HG02973 (cell line): ENCODE measurements at regions not wholly inside any gene's neighbourhood (a gene's known extent, or its start where the extent isn't known, plus 50 kb on each side); places are given as distances from the start of the nearest gene placed in this dataset.
A peak's percentile ranks its signal among the peaks of the same experiment; 100 is the strongest.
"Not testable (repeated sequence)": the region's sequence is repeated elsewhere in the genome, so short reads cannot be mapped to it uniquely, and the experiment has no call there.

Source experiments
- ATAC-seq: cut with Tn5 transposase; IDR thresholded peaks from one replicate; pipeline ENCODE4 v1.9.1; 2021; ENCODE audit warnings: moderate library complexity; ENCODE audit not compliant: unreplicated experiment

DNA sequence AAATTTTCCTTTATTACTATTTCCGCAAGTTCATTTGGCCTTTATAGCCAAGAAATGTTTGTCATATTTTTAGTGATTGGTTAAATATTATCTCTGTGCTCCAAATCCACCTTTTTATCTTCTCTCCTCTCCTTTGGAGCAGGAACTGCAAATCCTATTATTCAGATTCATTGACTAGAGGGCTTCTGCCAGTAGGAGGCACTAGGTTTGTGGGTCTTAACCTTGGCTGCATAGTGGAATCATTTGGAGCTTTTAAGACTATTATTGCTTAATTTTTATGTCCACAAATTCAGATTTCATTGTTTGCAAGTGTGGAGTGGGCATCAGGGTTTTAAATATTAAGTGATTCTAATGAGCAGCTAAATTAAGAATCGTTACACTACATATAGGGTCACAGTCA, 75.3 kb upstream of the SYT10 start:
- no peak for ATAC-seq

GRCh38 chr12:33519566-33519965, 79.9 kb upstream of the SYT10 start:
- ATAC-seq = no peak

DNA sequence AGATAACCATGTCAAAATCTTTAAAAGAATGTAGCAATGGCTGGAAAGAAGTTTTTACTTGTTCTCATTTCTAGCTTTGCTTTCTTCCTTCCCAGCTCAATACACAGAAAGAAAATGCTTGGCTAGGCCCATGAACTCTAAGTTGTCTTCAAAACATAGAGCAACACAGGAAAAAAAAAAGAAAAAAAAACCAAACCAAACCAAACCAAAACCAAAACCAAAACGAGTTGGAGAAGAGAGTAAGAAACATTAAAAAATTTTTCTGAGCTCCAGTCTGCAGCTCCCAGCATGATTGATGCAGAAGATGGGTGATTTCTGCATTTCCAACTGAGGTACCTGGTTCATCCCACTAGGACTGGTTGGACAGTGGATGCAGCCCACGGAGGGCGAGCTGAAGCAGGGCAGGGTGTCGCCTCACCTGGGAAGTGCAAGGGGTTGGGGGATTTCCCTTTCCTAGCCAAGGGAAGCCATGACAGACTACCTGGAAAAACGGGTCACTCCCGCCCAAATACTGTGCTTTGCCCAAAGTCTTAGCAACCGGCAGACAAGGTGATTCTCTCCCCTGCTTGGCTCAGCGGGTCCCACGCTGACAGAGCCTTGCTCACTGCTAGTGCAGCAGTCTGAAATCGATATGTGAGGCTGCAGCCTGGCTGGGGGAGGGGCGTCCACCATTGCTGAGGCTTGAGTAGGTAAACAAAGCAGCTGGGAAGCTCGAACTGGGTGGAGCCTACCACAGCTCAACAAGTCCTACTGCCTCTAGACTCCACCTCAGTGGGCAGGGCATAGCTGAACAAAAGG, 81.1 kb upstream of the SYT10 start:
- ATAC-seq = not testable (repeated sequence)

DNA sequence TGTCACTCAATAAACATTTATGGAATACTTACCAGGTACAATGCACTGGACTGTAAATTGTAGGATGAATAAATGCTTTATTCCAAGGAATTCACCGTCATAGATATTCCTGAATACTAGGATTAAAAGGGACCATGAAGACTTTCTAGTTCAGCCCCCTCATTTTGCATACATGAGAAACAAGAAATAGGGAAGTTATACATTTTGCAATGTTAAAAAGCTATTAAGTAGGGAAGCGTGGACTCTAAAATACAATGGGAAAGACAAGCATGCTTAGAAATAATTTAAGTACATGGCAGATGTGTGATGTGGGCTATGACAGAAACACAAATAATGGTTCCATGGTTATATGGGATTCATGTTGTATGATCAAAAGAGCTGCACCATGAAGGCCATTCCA, 89.4 kb upstream of the SYT10 start:
- no peak for ATAC-seq

DNA sequence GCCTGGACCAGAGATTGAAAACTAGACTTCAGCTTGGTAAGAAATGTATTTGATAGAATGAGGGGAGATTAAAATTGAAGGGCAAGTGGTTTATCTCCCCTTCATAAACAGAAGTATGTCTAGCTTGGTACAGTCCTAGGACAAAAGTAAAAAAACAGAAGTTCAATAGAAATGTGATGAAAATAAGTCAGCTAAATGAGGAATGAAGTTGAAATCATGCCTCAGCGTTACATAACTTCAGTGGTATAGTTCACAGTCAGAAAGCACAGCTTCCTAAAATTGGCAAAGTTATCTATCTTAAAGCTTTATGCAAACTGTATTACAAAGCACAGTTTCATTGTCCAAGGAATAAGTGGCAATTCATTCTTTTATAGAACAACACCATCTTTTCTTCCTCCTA, 90.2 kb upstream of the SYT10 start:
- no peak for ATAC-seq

DNA sequence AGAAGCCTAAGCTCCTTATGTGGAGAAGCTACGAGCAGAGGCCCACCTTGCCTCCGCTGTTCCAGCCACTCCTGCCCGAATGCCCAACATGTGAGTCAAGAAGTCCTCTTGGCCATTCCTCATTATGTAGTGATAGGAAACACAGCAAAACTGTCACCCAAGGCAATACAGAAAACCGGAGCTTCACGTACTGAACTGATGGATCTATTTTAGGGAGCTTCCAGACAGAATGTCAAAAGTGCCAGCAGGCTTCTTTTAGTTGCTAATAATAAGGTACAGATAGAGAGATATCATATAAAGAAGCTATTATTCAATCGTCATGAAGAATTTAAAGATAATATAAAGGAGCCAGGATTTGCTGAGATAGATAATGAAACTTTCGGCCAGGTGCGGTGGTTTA, 91.6 kb upstream of the SYT10 start:
- no peak for ATAC-seq

DNA sequence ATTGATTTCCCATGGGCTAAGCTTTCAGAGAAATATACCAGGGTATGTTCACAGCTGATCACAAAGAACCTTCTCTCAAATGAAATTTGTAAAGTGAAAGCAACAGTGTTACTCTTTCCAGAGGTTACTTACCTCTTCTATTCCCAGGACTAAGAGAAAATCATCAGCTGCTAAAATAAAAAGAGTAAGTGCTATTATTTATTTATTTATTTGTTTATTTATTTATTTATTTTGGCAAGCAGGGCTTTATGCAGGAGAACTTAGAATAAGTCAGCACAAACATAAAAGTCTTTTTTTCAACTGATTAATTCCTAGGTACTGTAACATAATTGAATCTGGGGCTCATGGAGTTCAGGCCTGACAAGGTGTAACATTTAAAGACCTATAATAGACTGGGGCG, 93.9 kb upstream of the SYT10 start:
- no peak for ATAC-seq

DNA sequence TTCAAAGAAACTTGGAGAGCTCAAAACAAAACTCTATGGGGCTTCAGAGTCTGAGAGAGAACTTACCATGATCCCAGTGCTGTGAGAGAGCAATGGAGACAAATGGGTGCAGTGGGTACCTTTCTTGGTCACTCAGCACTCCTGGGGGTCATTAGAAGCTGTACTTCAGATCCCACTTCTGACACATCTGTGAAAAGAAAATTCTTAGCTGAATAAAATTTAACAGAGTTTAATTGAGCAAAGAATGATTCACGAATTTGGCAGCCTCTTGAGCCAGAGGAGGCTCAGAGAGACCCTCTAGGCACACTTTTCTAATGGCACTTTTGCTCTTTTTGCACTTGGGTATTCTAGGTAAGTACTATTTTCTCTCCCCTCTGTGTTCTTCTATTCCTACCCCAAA, 96.8 kb upstream of the SYT10 start:
- ATAC-seq = no peak

DNA sequence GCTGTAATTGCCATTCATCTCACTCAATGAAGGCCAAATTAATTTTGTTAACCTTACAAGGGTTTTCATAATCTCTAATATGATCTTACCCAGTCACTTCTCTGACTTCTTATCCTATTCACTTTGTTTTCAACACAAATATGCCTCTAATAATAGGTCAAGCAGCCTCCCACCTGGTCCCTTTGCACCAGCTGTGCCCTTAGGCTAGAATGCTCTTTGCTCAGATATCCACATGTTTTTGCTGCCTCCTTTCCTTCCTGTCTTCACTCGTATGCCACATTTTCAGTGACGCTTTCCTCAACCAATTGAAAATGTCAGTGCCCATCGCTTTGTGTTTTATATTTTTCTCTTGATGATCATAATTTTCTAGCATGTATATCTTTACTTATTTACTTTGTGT, 106.4 kb upstream of the SYT10 start:
- ATAC-seq = no peak

- no peak for ATAC-seq
Observed at GRCh38 chr12:33547084-33547483, 107.5 kb upstream of the SYT10 start.

GRCh38 chr12:33550214-33550613, 110.6 kb upstream of the SYT10 start:
- not testable (repeated sequence) for ATAC-seq

DNA sequence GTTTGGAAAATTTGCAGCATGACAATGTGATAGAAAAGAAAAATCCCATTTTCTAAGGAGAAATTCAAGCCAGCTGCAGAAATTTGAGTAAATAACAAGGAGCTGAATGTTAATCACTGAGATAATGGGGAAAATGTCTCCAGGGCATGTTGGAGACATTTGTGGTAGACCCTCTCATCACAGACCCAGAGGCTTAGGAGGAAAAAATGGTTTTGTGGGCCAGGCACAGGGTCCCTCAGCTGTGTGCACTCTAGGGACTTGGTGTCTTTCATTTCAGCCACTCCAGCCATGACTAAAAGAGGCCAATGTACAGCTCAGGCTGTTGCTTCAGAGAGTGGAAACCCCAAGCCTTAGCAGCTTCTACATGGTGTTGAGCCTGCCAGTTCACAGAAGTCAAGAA, 111.4 kb upstream of the SYT10 start:
- no peak for ATAC-seq

GRCh38 chr12:33555128-33555527, 115.5 kb upstream of the SYT10 start:
- no peak for ATAC-seq

GRCh38 chr12:33560653-33561208, 121.1 kb upstream of the SYT10 start:
- no peak for ATAC-seq

DNA sequence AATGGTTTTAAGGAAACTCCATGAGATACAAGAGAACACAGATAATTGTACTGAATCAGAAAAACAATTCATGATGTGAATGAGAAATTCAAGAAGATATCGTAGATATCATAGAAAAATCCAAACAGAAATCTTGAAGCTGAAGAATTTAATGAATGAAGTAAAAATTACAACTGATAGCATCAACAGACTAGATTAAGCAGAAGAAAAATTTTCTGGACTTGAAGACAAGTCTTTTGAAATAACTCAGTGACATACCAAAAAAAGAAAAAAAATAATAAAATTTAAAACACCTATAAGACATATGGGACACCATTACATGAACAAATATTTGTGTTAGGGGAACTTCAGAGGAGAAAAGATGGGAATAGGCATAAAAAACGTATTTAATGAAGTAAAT, 122.8 kb upstream of the SYT10 start:
- ATAC-seq = no peak

DNA sequence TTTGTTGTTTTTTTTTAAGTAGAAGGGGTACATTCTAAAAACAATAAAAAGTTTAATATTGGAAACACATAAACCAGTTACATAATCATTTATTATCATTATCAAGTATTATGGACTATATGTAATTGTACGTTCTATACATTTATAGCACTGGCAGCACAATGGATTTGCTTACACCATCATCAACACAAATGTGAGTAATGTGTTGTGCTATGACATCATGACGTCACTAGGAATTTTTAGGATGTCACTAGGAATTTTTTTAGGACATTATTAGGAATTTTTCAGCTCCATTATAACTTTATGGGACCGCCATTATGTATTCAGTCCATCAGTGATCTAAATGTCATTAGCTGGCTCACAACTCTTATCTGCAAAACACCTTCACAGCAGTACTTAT, 126.8 kb upstream of the SYT10 start:
- no peak for ATAC-seq

- no peak for ATAC-seq
Observed at GRCh38 chr12:33575346-33575745, 135.7 kb upstream of the SYT10 start.

GRCh38 chr12:33581613-33582122, 142.0 kb upstream of the SYT10 start:
- ATAC-seq = no peak

- no peak for ATAC-seq
Observed at GRCh38 chr12:33586576-33586975, 147.0 kb upstream of the SYT10 start.

- no peak for ATAC-seq
Observed at GRCh38 chr12:33587354-33587753, 147.7 kb upstream of the SYT10 start.

DNA sequence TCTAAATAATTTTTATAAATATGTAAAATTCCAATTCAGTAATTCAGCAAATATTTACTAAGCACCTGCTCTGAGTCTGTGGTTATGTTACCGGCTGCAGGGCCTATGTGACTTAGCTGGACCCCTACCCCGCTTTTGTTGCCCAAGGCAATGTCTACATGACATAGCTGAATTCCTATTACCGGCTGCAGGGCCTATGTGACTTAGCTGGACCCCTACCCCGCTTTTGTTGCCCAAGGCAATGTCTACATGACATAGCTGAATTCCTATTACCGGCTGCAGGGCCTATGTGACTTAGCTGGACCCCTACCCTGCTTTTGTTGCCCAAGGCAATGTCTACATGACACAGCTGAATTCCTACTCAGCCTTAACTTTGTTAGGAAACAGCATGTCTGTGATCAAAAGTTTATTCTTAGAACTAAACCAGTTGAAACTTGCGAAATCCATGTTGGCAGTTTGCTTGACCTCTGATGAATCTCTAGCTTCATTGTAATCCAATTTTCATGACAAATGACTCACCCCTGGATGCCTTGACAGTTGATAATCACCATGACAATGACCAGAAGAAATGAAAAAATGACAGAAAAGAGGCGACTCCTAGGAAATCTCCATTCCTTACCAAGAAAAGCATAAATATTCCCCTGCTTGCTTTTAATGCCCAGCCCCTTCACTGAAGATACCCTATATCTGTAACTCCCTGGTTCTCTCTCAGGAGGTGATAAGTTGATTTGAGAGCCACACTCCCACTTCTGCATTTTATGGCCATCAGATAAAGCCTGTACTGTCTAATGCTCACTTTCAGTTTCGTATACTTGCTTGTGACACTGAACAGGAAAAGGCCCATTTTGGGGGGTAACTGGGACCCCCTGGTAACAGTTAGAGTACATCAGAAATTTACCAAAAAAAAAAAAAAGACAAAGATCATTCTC, 148.4 kb upstream of the SYT10 start:
- peak; percentile 84 for ATAC-seq
